ENCODE measurements at regions not wholly inside any gene's neighbourhood (a gene's known extent, or its start where the extent isn't known, plus 50 kb on each side); places are given as distances from the start of the nearest gene placed in this dataset.

DNA sequence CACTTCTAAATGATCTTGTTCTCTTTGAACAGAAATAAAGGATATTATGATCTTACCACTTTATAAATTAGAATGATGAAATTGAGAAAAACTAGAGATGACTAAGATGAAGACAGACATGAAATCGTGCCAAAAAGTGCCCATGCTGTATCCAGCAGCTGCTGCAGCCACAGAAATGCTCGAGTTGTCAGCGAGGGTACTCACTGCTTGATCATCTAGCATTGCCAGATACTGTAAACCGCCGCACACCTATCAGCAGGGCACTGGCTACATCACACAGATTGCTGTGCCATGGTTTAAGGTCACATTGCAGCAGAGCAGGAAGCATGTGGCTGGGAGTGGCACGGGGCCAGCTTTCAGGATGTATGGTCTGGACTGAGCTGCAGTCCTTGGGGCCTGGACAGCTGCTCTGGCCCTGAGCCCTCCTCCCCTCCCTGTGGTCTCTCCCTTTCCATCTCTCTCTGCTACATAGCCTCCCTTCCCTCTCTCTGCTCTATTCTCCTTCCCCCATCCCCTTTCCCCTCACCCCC is 51.0 kb upstream of the SEPTIN5 start:
- H3K27ac ChIP-seq (ENCODE audit: low read length): no peak overlapping the region
- no peak overlapping the region for H3K4me2 ChIP-seq (ENCODE audit: insufficient read depth, low read length)
- ATAC-seq (ENCODE audit: insufficient read depth, low read depth): no peak
- no peak overlapping the region for H3K4me3 ChIP-seq (ENCODE audit: low read depth in 1 of 2, low read length in 2 of 2)
- H3K79me2 ChIP-seq (ENCODE audit: insufficient read depth, low read length): no peaks in the 10 kb centered on the region
- TF ChIP-seq EZH2 (IDR thresholded peaks at IDR 0.05; ENCODE audit: borderline replicate concordance, low read depth, low read length, severe bottlenecking): no peak
- TF ChIP-seq, protein P1, sequence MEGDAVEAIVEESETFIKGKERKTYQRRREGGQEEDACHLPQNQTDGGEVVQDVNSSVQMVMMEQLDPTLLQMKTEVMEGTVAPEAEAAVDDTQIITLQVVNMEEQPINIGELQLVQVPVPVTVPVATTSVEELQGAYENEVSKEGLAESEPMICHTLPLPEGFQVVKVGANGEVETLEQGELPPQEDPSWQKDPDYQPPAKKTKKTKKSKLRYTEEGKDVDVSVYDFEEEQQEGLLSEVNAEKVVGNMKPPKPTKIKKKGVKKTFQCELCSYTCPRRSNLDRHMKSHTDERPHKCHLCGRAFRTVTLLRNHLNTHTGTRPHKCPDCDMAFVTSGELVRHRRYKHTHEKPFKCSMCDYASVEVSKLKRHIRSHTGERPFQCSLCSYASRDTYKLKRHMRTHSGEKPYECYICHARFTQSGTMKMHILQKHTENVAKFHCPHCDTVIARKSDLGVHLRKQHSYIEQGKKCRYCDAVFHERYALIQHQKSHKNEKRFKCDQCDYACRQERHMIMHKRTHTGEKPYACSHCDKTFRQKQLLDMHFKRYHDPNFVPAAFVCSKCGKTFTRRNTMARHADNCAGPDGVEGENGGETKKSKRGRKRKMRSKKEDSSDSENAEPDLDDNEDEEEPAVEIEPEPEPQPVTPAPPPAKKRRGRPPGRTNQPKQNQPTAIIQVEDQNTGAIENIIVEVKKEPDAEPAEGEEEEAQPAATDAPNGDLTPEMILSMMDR (IDR thresholded peaks at IDR 0.05; ENCODE audit: borderline replicate concordance, extremely low read depth, low read length, poor library complexity, severe bottlenecking): no peak
- no peaks in the 10 kb centered on the region for H3K4me1 ChIP-seq (ENCODE audit: insufficient read depth, low read length)
- no peak for DNase-seq
- no peaks in the 10 kb centered on the region for H3K9me3 ChIP-seq (ENCODE audit: insufficient read depth, low read length, severe bottlenecking)
- H2AFZ ChIP-seq (ENCODE audit: low read depth, low read length): no peak overlapping the region
- no peaks in the 10 kb centered on the region for H3K27me3 ChIP-seq (ENCODE audit: insufficient read depth, low read length, poor library complexity)
- no peak overlapping the region for H3K9ac ChIP-seq (ENCODE audit: low read depth, low read length)
- H4K20me1 ChIP-seq (ENCODE audit: insufficient read depth, low read length): no peaks in the 10 kb centered on the region; the same call in none of the 2 replicates
- no peaks in the 10 kb centered on the region for H3K36me3 ChIP-seq (ENCODE audit: insufficient read depth, low read length)

DNA sequence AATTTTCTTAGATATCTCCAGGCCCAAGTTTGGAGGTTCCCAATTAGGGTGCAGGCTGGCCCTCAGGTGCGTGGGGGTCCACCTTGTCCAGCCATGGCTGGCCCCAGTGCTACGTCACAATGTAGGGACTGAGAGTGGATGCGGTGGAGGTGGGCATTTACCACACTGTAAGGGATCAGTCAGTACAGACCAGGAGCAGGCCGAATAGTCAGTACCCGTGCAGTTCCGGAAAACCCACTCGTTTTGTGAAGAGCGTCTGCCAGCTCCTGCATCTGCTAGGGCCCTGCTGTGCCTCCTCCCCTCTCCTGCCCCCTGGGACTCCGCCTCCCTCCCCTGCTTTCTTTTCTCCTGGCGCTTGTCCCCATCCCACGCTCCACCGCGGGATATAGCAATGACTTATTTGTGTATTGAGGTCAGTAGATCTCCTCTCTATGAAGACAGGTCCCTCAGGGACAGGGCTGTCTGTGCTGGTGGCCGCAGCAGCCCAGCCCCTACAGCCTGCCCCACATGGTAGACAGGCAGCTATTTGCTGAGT is 50.4 kb upstream of the SEPTIN5 start:
- Histone ChIP-seq H3K4me3 (ENCODE audit: low read depth in 1 of 2, low read length in 2 of 2) (no peak overlapping the region), H3K27me3 (ENCODE audit: insufficient read depth, low read length, poor library complexity) (no peaks in the 10 kb centered on the region), H2AFZ (ENCODE audit: low read depth, low read length) (no peak overlapping the region), H3K36me3 (ENCODE audit: insufficient read depth, low read length) (no peaks in the 10 kb centered on the region), H3K27ac (ENCODE audit: low read length) (no peak overlapping the region), H3K4me2 (ENCODE audit: insufficient read depth, low read length) (no peak overlapping the region), H3K4me1 (ENCODE audit: insufficient read depth, low read length) (no peaks in the 10 kb centered on the region), H3K79me2 (ENCODE audit: insufficient read depth, low read length) (no peaks in the 10 kb centered on the region), H4K20me1 (ENCODE audit: insufficient read depth, low read length) (no peaks in the 10 kb centered on the region; the same call in none of the 2 replicates), H3K9me3 (ENCODE audit: insufficient read depth, low read length, severe bottlenecking) (no peaks in the 10 kb centered on the region), H3K9ac (ENCODE audit: low read depth, low read length) (no peak overlapping the region)
- no peak for ATAC-seq (ENCODE audit: insufficient read depth, low read depth)
- TF ChIP-seq EZH2 (IDR thresholded peaks at IDR 0.05; ENCODE audit: borderline replicate concordance, low read depth, low read length, severe bottlenecking): no peak
- TF ChIP-seq, protein P1 (IDR thresholded peaks at IDR 0.05; ENCODE audit: borderline replicate concordance, extremely low read depth, low read length, poor library complexity, severe bottlenecking): no peak
- DNase-seq: no peak

GRCh38 chr22:19664406-19664805 is 49.9 kb upstream of the SEPTIN5 start:
- H3K9ac ChIP-seq (ENCODE audit: low read depth, low read length): no peak overlapping the region
- H3K79me2 ChIP-seq (ENCODE audit: insufficient read depth, low read length): no peaks in the 10 kb centered on the region
- TF ChIP-seq EZH2 (IDR thresholded peaks at IDR 0.05; ENCODE audit: borderline replicate concordance, low read depth, low read length, severe bottlenecking): no peak
- TF ChIP-seq, protein P1 (IDR thresholded peaks at IDR 0.05; ENCODE audit: borderline replicate concordance, extremely low read depth, low read length, poor library complexity, severe bottlenecking): no peak
- H3K4me2 ChIP-seq (ENCODE audit: insufficient read depth, low read length): no peak overlapping the region
- no peak overlapping the region for H2AFZ ChIP-seq (ENCODE audit: low read depth, low read length)
- no peaks in the 10 kb centered on the region for H3K9me3 ChIP-seq (ENCODE audit: insufficient read depth, low read length, severe bottlenecking)
- no peaks in the 10 kb centered on the region for H3K4me1 ChIP-seq (ENCODE audit: insufficient read depth, low read length)
- no peaks in the 10 kb centered on the region for H3K36me3 ChIP-seq (ENCODE audit: insufficient read depth, low read length)
- H3K27ac ChIP-seq (ENCODE audit: low read length): no peak overlapping the region
- ATAC-seq (ENCODE audit: insufficient read depth, low read depth): no peak
- no peak overlapping the region for H3K4me3 ChIP-seq (ENCODE audit: low read depth in 1 of 2, low read length in 2 of 2)
- DNase-seq: no peak
- no peaks in the 10 kb centered on the region; the same call in 1 of the 2 replicates for H4K20me1 ChIP-seq (ENCODE audit: insufficient read depth, low read length)
- H3K27me3 ChIP-seq (ENCODE audit: insufficient read depth, low read length, poor library complexity): no peaks in the 10 kb centered on the region
